OCI-LY7 (cell line): ENCODE measurements at regions not wholly inside any gene's neighbourhood (a gene's known extent, or its start where the extent isn't known, plus 50 kb on each side); places are given as distances from the start of the nearest gene placed in this dataset.

Source experiments
- CTCF ChIP-seq: fragments of 200-600 bp; sonication (generic); conservative IDR thresholded peaks from 2 replicates; pipeline ENCODE4 v1.5.1; 2014; ENCODE audit warnings: mild to moderate bottlenecking, antibody characterized with exemption, low read length, moderate library complexity, mixed read lengths
- EZH2phosphoT487 ChIP-seq: fragments of 200-600 bp; sonication (generic); IDR thresholded peaks from 2 replicates; pipeline ENCODE4 v1.6.1; 2018; ENCODE audit warnings: low read depth, borderline replicate concordance, mild to moderate bottlenecking, mixed run types, antibody characterized with exemption, low read length, moderate library complexity, mixed read lengths

GRCh38 chr10:6766131-6766801 lies 186.2 kb upstream of the PRKCQ start:
- TF ChIP-seq CTCF (no peak), EZH2phosphoT487 (no peak)
